IMR-90 (cell line): ENCODE measurements at regions not wholly inside any gene's neighbourhood (a gene's known extent, or its start where the extent isn't known, plus 50 kb on each side); places are given as distances from the start of the nearest gene placed in this dataset.

ENCODE experiments used
- ATAC-seq: fragments of 200-7000 bp; cut with Tn5 transposase; 2 replicates; pipeline ENCODE4 v1.9.1; 2020; ENCODE audit warnings: low read depth, mild to moderate bottlenecking, moderate library complexity
- BruUV-seq: library from RNA; stranded (reverse); fragments of 400-500 nt; replicated peaks from 2 replicates; lab custom pipeline; 2021; lab: Mats Ljungman, UMichigan
- CTCF ChIA-PET: fragments of 300-600 bp; formaldehyde crosslinking; extraction: SDS; loops from one replicate; lab custom pipeline; 2021; ENCODE audit warnings: antibody characterized with exemption; lab: Yijun Ruan, JAX
- POLR2A ChIA-PET: fragments of 300-600 bp; sonication (Branson Sonifier 250); formaldehyde crosslinking; loops from one replicate; lab custom pipeline; 2022; ENCODE audit warnings: antibody characterized with exemption; ENCODE audit not compliant: unreplicated experiment; lab: Charles Lee
- DNase-seq: peaks from one replicate; pipeline ENCODE4 v3.0.0; 2013
- H2AFZ ChIP-seq: replicated peaks from 2 replicates; pipeline ENCODE3; 2013; ENCODE audit warnings: low read length, mild to moderate bottlenecking; ENCODE audit not compliant: poor library complexity
- H2AK5ac ChIP-seq: 2 replicates; pipeline ENCODE4 v1.6.1; 2013; ENCODE audit warnings: low read depth, low read length, inconsistent platforms
- H2AK9ac ChIP-seq: replicated peaks from 2 replicates; pipeline ENCODE3; 2013; ENCODE audit warnings: mild to moderate bottlenecking, low read depth, low read length, moderate library complexity; ENCODE audit not compliant: poor library complexity
- H2BK120ac ChIP-seq: 2 replicates; pipeline ENCODE4 v1.6.1; 2013; ENCODE audit warnings: low read depth, low read length, inconsistent platforms
- H2BK15ac ChIP-seq: 3 replicates; pipeline ENCODE4 v1.6.1; 2013; ENCODE audit warnings: low read depth, low read length, inconsistent platforms
- H2BK20ac ChIP-seq: 2 replicates; pipeline ENCODE4 v1.6.1; 2013; ENCODE audit warnings: low read depth, mild to moderate bottlenecking, inconsistent platforms, low read length, moderate library complexity
- H2BK5ac ChIP-seq: 2 replicates; pipeline ENCODE4 v1.6.1; 2013; ENCODE audit warnings: mild to moderate bottlenecking, low read depth, low read length, inconsistent platforms; ENCODE audit not compliant: poor library complexity, severe bottlenecking
- H3K14ac ChIP-seq: replicated peaks from 2 replicates; pipeline ENCODE4 v1.6.1; 2013; ENCODE audit warnings: low read depth, low read length, inconsistent platforms
- H3K18ac ChIP-seq: 2 replicates; pipeline ENCODE4 v1.6.1; 2013; ENCODE audit warnings: low read depth, low read length, control low read depth
- H3K23ac ChIP-seq: 2 replicates; pipeline ENCODE4 v1.6.1; 2013; ENCODE audit warnings: low read depth, low read length, inconsistent platforms
- H3K27ac ChIP-seq: 2 replicates; pipeline ENCODE4 v1.5.1; 2013; ENCODE audit warnings: mild to moderate bottlenecking, control low read depth, low read length; ENCODE audit not compliant: insufficient read depth
- H3K27me3 ChIP-seq: 2 replicates; pipeline ENCODE4 v1.6.1; 2013; ENCODE audit warnings: low read length; ENCODE audit not compliant: control insufficient read depth, insufficient read depth
- H3K36me3 ChIP-seq: 2 replicates; pipeline ENCODE4 v1.6.1; 2013; ENCODE audit warnings: low read length, mixed read lengths; ENCODE audit not compliant: control insufficient read depth, insufficient read depth
- H3K4ac ChIP-seq: 2 replicates; pipeline ENCODE4 v1.6.1; 2013; ENCODE audit warnings: low read depth, low read length, inconsistent platforms
- H3K4me1 ChIP-seq: 2 replicates; pipeline ENCODE4 v1.6.1; 2013; ENCODE audit warnings: low read length, mixed read lengths; ENCODE audit not compliant: control insufficient read depth, insufficient read depth
- H3K4me2 ChIP-seq: 2 replicates; pipeline ENCODE4 v1.6.1; 2013; ENCODE audit warnings: low read depth, mild to moderate bottlenecking, control low read depth, low read length, moderate library complexity
- H3K4me3 ChIP-seq: 2 replicates; pipeline ENCODE4 v1.5.1; 2013; ENCODE audit warnings: low read depth, mild to moderate bottlenecking, control low read depth, low read length, moderate library complexity; ENCODE audit not compliant: insufficient read depth
- H3K56ac ChIP-seq: 2 replicates; pipeline ENCODE4 v1.6.1; 2013; ENCODE audit warnings: low read length, inconsistent platforms; ENCODE audit not compliant: insufficient read depth; ENCODE audit errors: extremely low read depth
- H3K79me1 ChIP-seq, 2 experiments: 2 replicates each; pipeline ENCODE4 v1.6.1; 2013; ENCODE audit warnings: low read length in 2 of 2, inconsistent platforms in 1 of 2, low read depth in 1 of 2
- H3K9ac ChIP-seq: 2 replicates; pipeline ENCODE4 v1.6.1; 2013; ENCODE audit warnings: low read depth, low read length, control low read depth
- H3K9me1 ChIP-seq: 2 replicates; pipeline ENCODE4 v1.6.1; 2013; ENCODE audit warnings: low read length, inconsistent platforms; ENCODE audit not compliant: insufficient read depth
- H3K9me3 ChIP-seq: 2 replicates; pipeline ENCODE4 v1.6.1; 2013; ENCODE audit warnings: low read length; ENCODE audit not compliant: control insufficient read depth, insufficient read depth
- H4K20me1 ChIP-seq: 2 replicates; pipeline ENCODE4 v1.6.1; 2013; ENCODE audit warnings: low read length, inconsistent platforms; ENCODE audit not compliant: insufficient read depth
- H4K5ac ChIP-seq: 2 replicates; pipeline ENCODE4 v1.6.1; 2013; ENCODE audit warnings: mild to moderate bottlenecking, low read depth, low read length, control low read depth
- H4K8ac ChIP-seq, 2 experiments: 2 replicates each; pipeline ENCODE4 v1.6.1; 2013; ENCODE audit warnings: low read depth in 2 of 2, low read length in 2 of 2, control low read depth in 1 of 2, inconsistent platforms in 1 of 2
- H4K91ac ChIP-seq: 2 replicates; pipeline ENCODE4 v1.6.1; 2013; ENCODE audit warnings: low read depth, low read length, inconsistent platforms; ENCODE audit not compliant: insufficient read depth
- BHLHE40 ChIP-seq: fragments of 150-350 bp; IDR thresholded peaks from 2 replicates; pipeline ENCODE4 v1.6.1; 2016; ENCODE audit warnings: mild to moderate bottlenecking, low read depth, low read length
- CEBPB ChIP-seq: IDR thresholded peaks from 2 replicates; pipeline ENCODE4 v1.6.1; 2012; ENCODE audit warnings: low read depth, low read length, improper control_type of control experiment
- CTCF ChIP-seq: conservative IDR thresholded peaks from 2 replicates; pipeline ENCODE4 v1.5.1; 2012; ENCODE audit warnings: mild to moderate bottlenecking, low read depth, low read length, improper control_type of control experiment
- FOS ChIP-seq: fragments of 150-350 bp; IDR thresholded peaks from 2 replicates; pipeline ENCODE4 v1.6.1; 2016; ENCODE audit warnings: low read depth, low read length
- MAZ ChIP-seq: IDR thresholded peaks from 2 replicates; pipeline ENCODE4 v1.6.1; 2012; ENCODE audit warnings: low read depth, mild to moderate bottlenecking, low read length, improper control_type of control experiment, moderate library complexity, borderline replicate concordance
- RCOR1 ChIP-seq: IDR thresholded peaks from 2 replicates; pipeline ENCODE4 v1.6.1; 2012; ENCODE audit warnings: mild to moderate bottlenecking, low read length, improper control_type of control experiment; ENCODE audit not compliant: insufficient replicate concordance
- WGBS, 2 experiments: methylation state at CpG; one replicate each; pipeline versions ENCODE4 v1.1.5 to v1.1.7; 2013; ENCODE audit warnings: missing lambda C conversion rate in 2 of 2; ENCODE audit not compliant: insufficient read length in 1 of 2; ENCODE audit errors: extremely low coverage in 2 of 2; 5-methylcytosine and 5-hydroxymethylcytosine counted together
- dilution Hi-C: fragments of 300-500 bp; cut with HindIII; formaldehyde crosslinking; loops from one replicate; pipeline ENCODE4 v1.14.3; 2018; ENCODE audit warnings: low sequenced_read_pairs; ENCODE audit not compliant: unreplicated experiment
- in situ Hi-C: fragments of 300-500 bp; cut with MboI; formaldehyde crosslinking; loops from 3 replicates; pipeline ENCODE4 v1.14.3; 2019; ENCODE audit warnings: low sequenced_read_pairs, inconsistent platforms, mixed read lengths
- intact Hi-C: fragments of 100-400 bp; cut with micrococcal nuclease; formaldehyde crosslinking; loops from 2 replicates; pipeline ENCODE4 v1.10.0; 2022

- POLR2A ChIA-PET = no interaction called here
Measured at GRCh38 chr3:95418251-95418650, 1355.4 kb downstream of the NSUN3 start.

More at GRCh38 chr3:95418251-95418650, 1355.4 kb downstream of the NSUN3 start:
- peaks cover 8% of the 10 kb centered on the region; the same call in 1 of the 2 replicates for H3K9me3 ChIP-seq
- H4K91ac ChIP-seq = no peak overlapping the region
- no peak overlapping the region for H4K5ac ChIP-seq
- no peak overlapping the region for H3K27ac ChIP-seq
- H3K79me1 ChIP-seq = no peaks in the 10 kb centered on the region
- H3K4me1 ChIP-seq = no peaks in the 10 kb centered on the region
- 55% methylated on average over 4 of the region's 6 CpGs; no CpG with 5 or more reads in 1 of the 2 experiments for WGBS, 2 experiments
- no peak for ATAC-seq
- no peaks in the 10 kb centered on the region for H3K36me3 ChIP-seq
- H4K8ac ChIP-seq = no peak overlapping the region
- no peak for DNase-seq
- H3K9me1 ChIP-seq = no peaks in the 10 kb centered on the region
- H4K20me1 ChIP-seq = no peaks in the 10 kb centered on the region
- H3K56ac ChIP-seq = no peak overlapping the region
- intact Hi-C loops (no loop called here), in situ Hi-C loops (no loop called here), dilution Hi-C loops (no loop called here)
- no peak overlapping the region for H2BK5ac ChIP-seq
- no peak overlapping the region for H2AK5ac ChIP-seq
- no peak overlapping the region for H3K4ac ChIP-seq
- no peak overlapping the region for H2BK120ac ChIP-seq
- H3K18ac ChIP-seq = no peak overlapping the region
- no peak overlapping the region for H2BK15ac ChIP-seq
- CTCF ChIA-PET = no interaction called here
- no peak overlapping the region for H2BK20ac ChIP-seq
- H3K27me3 ChIP-seq = no peaks in the 10 kb centered on the region
- BruUV-seq = no TSS peak
- H3K14ac ChIP-seq = no peak overlapping the region
- no peak overlapping the region for H3K4me2 ChIP-seq
- no peak overlapping the region for H3K4me3 ChIP-seq
- H2AK9ac ChIP-seq = no peak overlapping the region
- no peak overlapping the region for H3K23ac ChIP-seq
- no peak overlapping the region for H2AFZ ChIP-seq
- no peak for TF ChIP-seq BHLHE40
- no peak for TF ChIP-seq MAZ
- no peak for TF ChIP-seq CEBPB
- TF ChIP-seq RCOR1 = no peak
- no peak for TF ChIP-seq CTCF
- TF ChIP-seq FOS = no peak
- no peak overlapping the region for H3K9ac ChIP-seq
